ENCODE measurements at regions not wholly inside any gene's neighbourhood (a gene's known extent, or its start where the extent isn't known, plus 50 kb on each side); places are given as distances from the start of the nearest gene placed in this dataset.

- no peak for DNase-seq (ENCODE audit: low read depth in 4 of 4, low spot score in 2 of 4)
Measured at GRCh38 chr9:12191630-12192029, 501.6 kb upstream of the TYRP1 start.

GRCh38 chr9:12194731-12195130 lies 498.5 kb upstream of the TYRP1 start:
- no peak for DNase-seq (ENCODE audit: low read depth in 4 of 4, low spot score in 2 of 4)

DNA sequence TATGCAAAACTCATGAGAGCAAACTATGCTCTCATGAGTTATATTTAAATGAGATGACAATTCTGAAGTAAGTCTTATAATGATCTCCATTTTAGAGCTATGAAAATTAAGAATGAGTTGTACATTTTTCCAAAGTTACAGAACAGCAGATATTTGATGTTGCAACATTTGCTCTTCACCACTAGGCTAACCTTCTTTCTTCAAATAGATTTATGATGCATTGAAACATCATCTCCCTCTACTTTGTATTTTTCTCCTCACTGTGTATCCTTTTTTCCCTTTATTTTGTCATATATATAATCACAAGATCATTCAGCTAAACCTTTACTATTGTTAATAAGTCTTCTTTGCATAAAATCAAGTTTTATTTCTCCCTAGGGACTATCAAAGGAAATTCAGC lies 497.7 kb upstream of the TYRP1 start:
- no peak for DNase-seq (ENCODE audit: low read depth in 4 of 4, low spot score in 2 of 4)

GRCh38 chr9:12204512-12204911 lies 488.7 kb upstream of the TYRP1 start:
- no peak for DNase-seq (ENCODE audit: low read depth in 4 of 4, low spot score in 2 of 4)

- DNase-seq (ENCODE audit: low read depth in 4 of 4, low spot score in 2 of 4), result no peak
Measured at GRCh38 chr9:12212860-12213259, 480.3 kb upstream of the TYRP1 start.

DNA sequence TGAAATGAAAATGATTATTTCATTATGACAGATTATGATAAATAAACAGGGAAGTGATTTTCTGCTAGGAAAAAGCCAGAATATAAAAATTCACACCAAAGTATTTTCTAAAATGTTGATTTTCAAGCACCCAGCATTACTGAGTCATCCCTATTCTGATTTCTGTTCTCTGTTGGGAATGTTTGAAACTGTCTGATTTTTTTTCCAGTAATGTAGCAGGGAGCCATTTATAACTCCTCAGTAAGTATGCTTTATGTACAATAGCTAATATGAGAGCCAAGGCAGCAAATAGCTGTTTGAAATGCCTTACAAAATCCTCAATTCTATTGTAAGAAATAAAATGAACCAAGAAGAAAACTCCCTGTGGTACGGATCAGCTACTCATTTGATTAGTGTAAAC lies 471.7 kb upstream of the TYRP1 start:
- no peak for DNase-seq (ENCODE audit: low read depth in 4 of 4, low spot score in 2 of 4)

DNA sequence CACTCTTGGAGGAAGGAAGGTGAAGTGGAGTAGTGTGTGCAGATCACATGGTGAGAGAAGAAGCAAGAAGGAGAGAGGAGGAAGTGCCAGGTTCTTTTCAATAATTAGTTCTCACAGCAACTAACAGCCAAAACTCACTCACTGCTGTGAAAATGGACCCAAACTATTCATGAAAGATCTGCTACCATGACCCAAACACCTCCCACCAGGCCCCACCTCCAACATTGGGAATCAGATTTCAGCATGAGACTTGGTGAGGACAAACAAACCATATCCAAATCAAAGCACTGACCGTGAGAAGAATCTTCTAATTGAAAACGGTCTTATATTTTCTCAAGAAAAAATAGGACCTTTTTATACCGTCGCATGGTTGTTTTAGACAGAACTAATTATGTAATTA lies 468.7 kb upstream of the TYRP1 start:
- no peak for DNase-seq (ENCODE audit: low read depth in 4 of 4, low spot score in 2 of 4)

GRCh38 chr9:12230708-12231107 lies 462.5 kb upstream of the TYRP1 start:
- DNase-seq (ENCODE audit: low read depth in 4 of 4, low spot score in 2 of 4), result no peak

GRCh38 chr9:12231832-12232231 lies 461.4 kb upstream of the TYRP1 start:
- DNase-seq (ENCODE audit: low read depth in 4 of 4, low spot score in 2 of 4), result no peak

DNA sequence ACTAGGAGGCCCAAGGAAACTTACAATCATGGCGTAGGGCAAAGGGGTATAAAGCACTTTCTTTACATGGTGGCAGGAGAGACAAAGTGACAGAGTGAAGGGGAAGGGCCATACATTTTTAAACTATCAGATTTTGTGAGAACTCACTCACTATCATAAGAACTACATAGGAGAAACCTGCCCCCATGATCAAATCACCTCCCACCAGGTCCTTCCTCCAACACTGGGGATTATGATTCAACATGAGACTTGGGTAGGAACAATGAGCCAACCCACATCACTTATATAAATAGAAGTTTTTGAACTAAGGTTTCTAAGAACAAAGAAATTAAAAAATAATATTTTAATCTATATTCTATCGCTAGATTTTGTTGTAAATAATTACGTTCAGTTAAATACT lies 460.3 kb upstream of the TYRP1 start:
- no peak for DNase-seq (ENCODE audit: low read depth in 4 of 4, low spot score in 2 of 4)

GRCh38 chr9:12253941-12254340 lies 439.2 kb upstream of the TYRP1 start:
- DNase-seq (ENCODE audit: low read depth in 4 of 4, low spot score in 2 of 4), result no peak

GRCh38 chr9:12266758-12267157 lies 426.4 kb upstream of the TYRP1 start:
- DNase-seq (ENCODE audit: low read depth in 4 of 4, low spot score in 2 of 4), result no peak

DNA sequence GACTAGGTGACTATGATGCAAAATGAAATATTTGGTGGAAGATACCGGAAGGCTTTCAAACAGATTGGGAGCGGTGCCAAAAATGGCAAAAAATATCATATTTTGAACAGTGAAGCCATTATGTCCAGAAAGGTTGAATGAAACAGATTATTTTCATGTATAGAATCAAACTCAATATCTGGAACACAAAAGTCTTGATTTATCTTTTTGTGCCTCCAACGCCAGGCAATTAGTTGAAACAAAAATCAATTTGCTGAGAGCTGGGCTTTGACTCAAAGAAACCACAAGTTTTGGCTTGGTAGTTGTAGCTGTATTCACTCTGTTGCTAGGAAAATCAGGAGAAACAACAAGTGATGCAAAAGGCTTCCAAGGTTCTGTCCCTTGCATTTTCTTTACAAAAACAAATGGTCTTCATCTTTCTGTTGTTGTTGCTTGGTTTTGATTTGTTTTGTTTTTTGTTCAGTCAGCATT lies 421.7 kb upstream of the TYRP1 start:
- DNase-seq (ENCODE audit: low read depth in 4 of 4, low spot score in 2 of 4), result no peak

DNA sequence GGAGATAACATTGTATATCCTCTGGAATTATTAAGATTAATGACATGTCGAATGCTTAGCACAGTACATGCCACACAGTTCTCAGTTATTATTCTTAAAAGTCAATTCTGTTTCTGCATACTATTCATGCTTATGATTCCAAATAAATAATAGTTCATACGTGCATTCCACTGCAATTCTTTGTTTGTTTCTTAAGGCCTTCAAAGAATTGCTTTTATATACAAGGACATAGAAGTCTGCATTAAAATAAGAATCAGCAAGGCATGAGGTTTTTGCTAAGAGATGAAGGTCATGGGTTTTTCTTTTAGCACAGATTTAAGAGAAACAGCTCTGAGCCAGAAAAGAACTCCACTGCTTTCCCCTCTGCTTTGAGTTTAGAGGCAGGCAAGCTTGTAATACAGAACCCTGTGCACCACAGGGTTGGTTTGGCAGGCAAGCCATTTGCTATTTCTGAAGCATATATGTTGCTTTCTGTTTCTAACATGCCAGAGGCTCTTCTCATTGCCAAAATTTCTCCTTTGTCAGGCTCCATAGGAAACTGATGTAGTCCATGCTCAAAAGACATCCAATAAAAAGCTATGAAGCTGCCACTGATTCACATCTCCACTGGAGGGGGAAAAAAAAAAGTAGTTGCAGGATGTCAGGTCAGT lies 420.6 kb upstream of the TYRP1 start:
- no peak for DNase-seq (ENCODE audit: low read depth in 4 of 4, low spot score in 2 of 4)

DNA sequence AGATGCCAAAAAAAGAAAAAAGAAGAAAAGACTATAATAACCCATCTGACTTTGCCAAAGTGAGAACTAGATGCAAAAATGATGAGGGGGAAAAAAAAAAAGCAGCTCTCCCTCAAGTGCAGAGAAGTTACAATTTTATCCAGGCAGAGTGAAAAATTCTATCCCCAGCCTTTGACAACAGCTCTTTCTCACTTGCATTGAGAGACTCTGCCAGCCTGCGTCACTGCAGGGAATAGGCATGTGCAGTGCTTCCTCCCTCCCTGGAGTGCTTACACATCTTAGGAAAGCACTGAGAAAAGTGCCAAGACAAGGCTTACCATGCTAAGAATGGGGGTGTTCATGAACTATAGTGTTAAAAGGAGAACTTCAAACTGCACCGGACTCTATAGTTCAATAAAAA lies 418.6 kb upstream of the TYRP1 start:
- DNase-seq (ENCODE audit: low read depth in 4 of 4, low spot score in 2 of 4), result no peak

DNA sequence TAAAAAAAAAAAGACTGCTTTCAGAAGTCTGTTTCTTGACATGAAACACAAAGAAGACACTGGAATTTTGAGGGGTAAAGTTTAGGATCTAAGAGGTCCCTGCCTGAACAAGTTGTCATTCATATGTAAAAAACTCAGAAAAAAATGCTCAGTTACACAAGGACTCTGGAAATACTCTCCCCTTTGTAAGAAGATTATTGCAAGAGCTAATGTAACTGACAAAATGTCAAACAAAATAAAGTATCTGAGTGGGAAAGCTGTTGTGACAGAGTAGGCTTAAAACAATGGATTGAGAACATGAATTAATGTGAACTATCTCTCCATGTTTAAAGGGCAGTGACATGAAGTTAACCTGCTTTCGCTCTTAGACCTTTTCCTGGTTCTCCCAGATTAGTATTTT lies 416.7 kb upstream of the TYRP1 start:
- no peak for DNase-seq (ENCODE audit: low read depth in 4 of 4, low spot score in 2 of 4)

DNA sequence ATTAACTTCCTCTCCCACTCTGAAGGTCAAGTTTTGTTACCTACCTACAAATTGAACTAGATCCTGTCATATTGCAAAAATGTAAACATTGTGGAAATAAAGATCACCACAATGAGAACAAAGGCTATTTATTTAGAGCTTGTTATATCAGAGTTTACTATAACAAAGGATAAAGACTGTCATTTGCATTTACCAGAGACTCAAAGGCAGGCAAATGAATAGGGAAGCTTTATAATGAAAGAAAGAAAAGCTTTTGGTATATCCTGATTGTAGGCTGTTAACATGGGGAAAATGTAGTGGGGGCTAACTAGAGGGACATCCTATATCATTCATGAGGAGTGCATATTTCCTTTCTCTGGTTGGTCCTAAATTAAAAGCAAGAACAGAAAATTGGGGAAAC lies 403.5 kb upstream of the TYRP1 start:
- DNase-seq (ENCODE audit: low read depth in 4 of 4, low spot score in 2 of 4), result no peak

- no peak for DNase-seq (ENCODE audit: low read depth in 4 of 4, low spot score in 2 of 4)
Measured at GRCh38 chr9:12290166-12290869, 402.9 kb upstream of the TYRP1 start.

GRCh38 chr9:12305211-12305610 lies 388.0 kb upstream of the TYRP1 start:
- DNase-seq (ENCODE audit: low read depth in 4 of 4, low spot score in 2 of 4), result no peak

- no peak for DNase-seq (ENCODE audit: low read depth in 4 of 4, low spot score in 2 of 4)
Measured at GRCh38 chr9:12314589-12314988, 378.6 kb upstream of the TYRP1 start.

GRCh38 chr9:12318732-12319685 lies 374.2 kb upstream of the TYRP1 start:
- no peak for DNase-seq (ENCODE audit: low read depth in 4 of 4, low spot score in 2 of 4)
